ENCODE measurements at regions not wholly inside any gene's neighbourhood (a gene's known extent, or its start where the extent isn't known, plus 50 kb on each side); places are given as distances from the start of the nearest gene placed in this dataset.

DNA sequence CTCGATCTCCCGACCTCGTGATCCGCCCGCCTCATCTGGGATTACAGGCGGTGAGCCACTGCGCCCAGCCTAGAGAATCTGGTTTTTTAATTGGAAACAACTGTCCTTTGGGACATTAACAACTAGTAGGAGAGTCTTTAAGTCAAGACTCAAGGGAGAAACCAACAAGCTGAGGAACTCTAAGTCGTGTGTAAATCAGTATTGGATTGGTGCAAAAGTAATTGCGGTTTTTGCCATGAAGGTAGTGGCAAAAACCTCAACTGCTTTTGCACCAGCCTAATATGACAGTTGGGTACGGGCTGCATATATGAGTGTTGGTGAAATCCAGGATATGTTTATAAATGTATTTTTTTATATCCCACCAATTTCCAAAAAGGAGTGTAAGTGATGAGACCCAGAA, 113.9 kb upstream of the PLXNA4 start:
- POLR2A ChIA-PET = no interaction called here
- H3K4me3 Mint-ChIP-seq = no peak overlapping the region
- peaks cover 0 to 1% (median 0%) of the 10 kb centered on the region in 3 donors for H3K36me3 Mint-ChIP-seq
- no peak overlapping the region for H3K27ac Mint-ChIP-seq
- peaks cover 0 to 8% (median 2%) of the 10 kb centered on the region in 5 donors for H3K27me3 Mint-ChIP-seq
- ATAC-seq (no peak), DNase-seq (no peak)
- H3K4me1 Mint-ChIP-seq = no peaks in the 10 kb centered on the region
- no peaks in the 10 kb centered on the region for H3K9me3 Mint-ChIP-seq

DNA sequence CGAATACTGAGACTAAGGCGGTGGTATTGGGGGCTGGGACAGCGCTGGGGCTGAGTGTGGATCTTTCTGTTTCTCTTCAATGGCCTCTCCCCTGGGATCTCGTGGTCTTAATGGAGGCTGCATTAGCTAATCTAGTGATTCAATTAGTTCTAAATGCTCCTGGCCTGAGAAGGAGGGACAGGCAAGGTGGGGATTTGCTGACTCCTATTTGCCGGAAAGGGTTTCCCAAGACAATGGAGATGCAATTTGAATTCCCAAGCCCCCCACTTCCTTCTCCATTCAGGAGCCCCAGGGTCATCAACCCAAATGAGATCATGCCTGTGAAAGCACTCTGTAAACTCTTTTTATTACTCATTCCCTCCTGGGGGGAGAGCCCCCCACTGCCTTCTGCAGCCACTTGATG, 111.7 kb upstream of the PLXNA4 start:
- no peak overlapping the region for H3K27ac Mint-ChIP-seq
- DNase-seq (no peak), ATAC-seq (no peak)
- peaks cover 0 to 8% (median 2%) of the 10 kb centered on the region in 5 donors for H3K27me3 Mint-ChIP-seq
- POLR2A ChIA-PET = no interaction called here
- no peaks in the 10 kb centered on the region for H3K36me3 Mint-ChIP-seq
- no peak overlapping the region for H3K4me3 Mint-ChIP-seq
- no peaks in the 10 kb centered on the region for H3K4me1 Mint-ChIP-seq
- no peaks in the 10 kb centered on the region for H3K9me3 Mint-ChIP-seq

DNA sequence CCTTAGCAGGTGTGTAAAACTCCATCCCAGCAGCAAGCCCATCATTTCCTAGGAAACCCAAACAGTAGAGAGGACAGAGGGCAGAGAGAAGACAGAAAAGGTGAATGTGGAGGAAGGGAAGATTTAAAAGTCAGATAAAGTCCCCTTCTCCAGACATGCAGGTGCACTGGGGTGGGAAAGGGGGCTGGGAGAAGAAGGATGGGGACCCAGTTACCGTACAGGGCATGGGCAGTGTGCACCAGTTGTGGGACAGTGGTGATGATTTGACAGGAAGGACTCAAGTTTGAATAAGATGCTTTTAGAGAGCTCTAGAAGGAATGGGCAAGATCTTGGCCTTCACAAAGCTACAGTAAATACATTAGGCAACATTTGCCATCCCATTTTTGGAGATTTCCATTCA, 110.7 kb upstream of the PLXNA4 start:
- Mint-ChIP-seq H3K27me3 (peaks cover 0 to 8% (median 2%) of the 10 kb centered on the region in 5 donors), H3K27ac (no peak overlapping the region), H3K4me3 (no peak overlapping the region), H3K9me3 (no peaks in the 10 kb centered on the region), H3K4me1 (no peaks in the 10 kb centered on the region), H3K36me3 (no peaks in the 10 kb centered on the region)
- no peak for ATAC-seq
- POLR2A ChIA-PET = no interaction called here
- DNase-seq = no peak

DNA sequence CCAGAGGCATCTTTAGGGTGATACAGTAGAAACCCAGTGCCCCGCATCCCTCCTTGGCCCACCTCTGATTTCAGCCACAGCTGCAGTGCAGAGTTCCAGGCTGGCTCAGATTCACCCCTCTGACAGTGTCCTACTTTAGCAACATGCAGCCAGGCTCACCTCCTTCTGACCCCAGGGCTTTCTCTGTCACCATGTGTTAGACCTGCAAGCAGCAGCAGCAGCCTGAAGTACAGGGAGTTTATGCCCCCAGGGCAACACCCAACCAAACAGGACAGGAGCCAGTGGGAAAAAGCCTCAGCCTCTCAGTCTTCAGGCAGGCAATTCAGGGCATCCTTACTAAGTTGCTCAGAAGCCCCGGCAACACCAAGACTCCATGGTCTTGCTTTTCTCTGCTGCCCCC, 109.0 kb upstream of the PLXNA4 start:
- ATAC-seq (no peak), DNase-seq (no peak)
- Mint-ChIP-seq H3K9me3 (no peaks in the 10 kb centered on the region), H3K4me1 (no peaks in the 10 kb centered on the region), H3K4me3 (no peak overlapping the region), H3K27me3 (peaks cover 0 to 8% (median 2%) of the 10 kb centered on the region in 5 donors), H3K36me3 (no peaks in the 10 kb centered on the region), H3K27ac (peak overlapping the region in 1 of 10 donors; percentile 34)
- POLR2A ChIA-PET = no interaction called here

DNA sequence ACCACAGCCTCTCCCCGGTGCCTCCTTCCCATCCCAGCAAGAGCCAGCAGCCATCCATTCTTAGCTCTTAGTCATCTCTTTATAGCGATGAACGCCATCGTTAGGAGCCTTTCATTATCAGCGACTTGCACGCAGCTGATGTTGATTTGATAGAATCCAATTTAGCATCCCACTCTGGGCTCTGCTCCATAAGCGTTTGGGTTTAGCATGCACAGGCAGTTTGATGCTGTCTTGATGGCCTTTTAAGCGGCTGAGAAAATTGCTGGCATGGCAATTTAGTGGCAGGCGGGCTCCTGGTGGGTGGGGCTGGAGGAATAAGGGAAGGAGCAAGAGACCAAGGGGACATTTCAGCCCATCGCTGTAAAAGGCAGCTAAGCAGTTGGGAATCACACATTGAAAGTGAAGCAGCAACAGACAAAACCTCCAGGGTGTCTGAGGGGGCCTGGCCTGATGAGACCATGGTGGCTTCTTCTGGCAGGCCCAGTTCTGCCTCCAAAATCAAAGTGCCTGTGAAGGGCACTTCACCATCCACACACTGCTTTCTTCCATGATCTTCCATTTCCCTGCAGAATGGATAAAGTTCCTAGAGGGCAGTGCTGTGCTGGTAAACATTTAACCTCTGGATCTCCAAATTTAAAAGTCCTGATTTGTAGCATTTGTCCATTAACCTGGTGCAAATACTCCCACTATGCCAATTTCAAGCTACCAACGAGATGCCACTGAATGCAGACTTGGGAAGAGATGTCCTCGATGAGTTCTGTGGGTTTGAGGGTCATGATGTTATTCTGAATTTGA, 107.8 kb upstream of the PLXNA4 start:
- no peak overlapping the region for H3K4me3 Mint-ChIP-seq
- no peaks in the 10 kb centered on the region for H3K9me3 Mint-ChIP-seq
- no peak for DNase-seq
- H3K4me1 Mint-ChIP-seq = no peaks in the 10 kb centered on the region
- H3K36me3 Mint-ChIP-seq = no peaks in the 10 kb centered on the region
- peaks cover 0 to 8% (median 2%) of the 10 kb centered on the region in 5 donors for H3K27me3 Mint-ChIP-seq
- ATAC-seq = no peak
- POLR2A ChIA-PET = no interaction called here
- H3K27ac Mint-ChIP-seq = no peak overlapping the region

DNA sequence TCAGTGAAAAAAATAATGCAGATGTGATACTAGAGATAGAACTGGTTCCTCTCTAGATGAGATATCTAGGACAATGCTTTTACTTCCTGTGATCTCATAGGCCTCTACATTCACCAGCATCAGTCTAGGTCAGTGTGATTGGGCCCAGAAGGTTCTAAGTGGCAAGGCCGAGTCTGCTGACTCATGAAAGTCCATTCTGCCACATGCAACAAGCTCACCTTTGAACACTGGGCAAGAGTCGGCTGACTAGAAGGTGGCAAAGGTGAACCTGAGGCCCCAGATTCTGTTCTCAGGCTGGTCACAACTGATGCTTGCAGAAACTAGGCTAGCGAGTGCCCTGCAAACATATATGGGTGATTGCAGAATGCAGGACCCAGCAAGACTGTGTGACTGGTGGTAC, 105.7 kb upstream of the PLXNA4 start:
- H3K27me3 Mint-ChIP-seq = peaks cover 0 to 8% (median 2%) of the 10 kb centered on the region in 5 donors
- POLR2A ChIA-PET = no interaction called here
- no peak overlapping the region for H3K4me3 Mint-ChIP-seq
- H3K36me3 Mint-ChIP-seq = no peaks in the 10 kb centered on the region
- no peak overlapping the region for H3K27ac Mint-ChIP-seq
- no peaks in the 10 kb centered on the region for H3K9me3 Mint-ChIP-seq
- no peaks in the 10 kb centered on the region for H3K4me1 Mint-ChIP-seq
- no peak for DNase-seq
- ATAC-seq = no peak

DNA sequence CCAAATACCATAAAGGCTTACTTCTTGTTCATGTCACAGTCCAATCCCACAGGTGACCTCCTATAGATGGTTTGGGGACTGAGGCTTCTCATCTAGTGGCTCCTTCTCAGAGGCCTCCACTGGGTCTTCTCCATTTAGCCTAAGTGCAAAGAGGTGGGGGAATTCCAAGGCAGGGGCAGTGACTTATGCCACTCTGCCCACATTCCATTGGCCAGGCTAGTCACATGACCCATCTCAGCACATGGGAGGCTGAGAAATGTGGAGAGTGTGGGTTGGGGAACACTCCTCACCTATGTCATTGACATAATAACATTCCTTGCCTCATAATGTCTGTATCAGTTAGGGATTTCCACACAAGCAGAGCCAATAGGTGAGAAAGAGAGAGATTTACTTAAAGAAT, 104.3 kb upstream of the PLXNA4 start:
- H3K36me3 Mint-ChIP-seq = no peaks in the 10 kb centered on the region
- H3K27ac Mint-ChIP-seq = peak overlapping the region in 1 of 10 donors; percentile 5
- H3K9me3 Mint-ChIP-seq = no peaks in the 10 kb centered on the region
- no peaks in the 10 kb centered on the region for H3K4me1 Mint-ChIP-seq
- H3K4me3 Mint-ChIP-seq = no peak overlapping the region
- POLR2A ChIA-PET = no interaction called here
- no peak for DNase-seq
- peaks cover 0 to 1% (median 0%) of the 10 kb centered on the region in 5 donors for H3K27me3 Mint-ChIP-seq
- ATAC-seq = no peak

DNA sequence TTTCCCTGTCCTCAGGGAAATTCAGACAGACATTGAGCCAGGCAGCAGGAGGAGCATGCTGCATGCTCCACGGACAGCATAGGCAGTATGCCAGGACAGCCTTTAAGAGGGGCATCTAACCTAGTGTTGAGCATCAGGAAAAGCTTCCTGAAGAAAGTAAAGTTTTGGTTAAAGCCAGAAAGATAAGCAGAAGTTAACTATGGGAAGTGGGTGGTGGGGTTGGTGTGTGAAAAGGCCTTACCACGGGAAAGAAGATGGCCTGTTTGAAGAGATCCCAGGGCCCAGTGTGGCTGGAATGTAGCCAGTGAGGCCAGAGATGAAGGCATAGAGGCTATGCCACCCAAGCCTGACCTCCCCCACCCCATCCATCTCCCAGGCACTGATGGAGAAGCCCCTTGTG, 102.4 kb upstream of the PLXNA4 start:
- Mint-ChIP-seq H3K27me3 (no peaks in the 10 kb centered on the region), H3K4me3 (no peak overlapping the region), H3K4me1 (no peaks in the 10 kb centered on the region), H3K9me3 (no peaks in the 10 kb centered on the region), H3K36me3 (no peaks in the 10 kb centered on the region), H3K27ac (no peak overlapping the region)
- POLR2A ChIA-PET = no interaction called here
- no peak for ATAC-seq
- no peak for DNase-seq

DNA sequence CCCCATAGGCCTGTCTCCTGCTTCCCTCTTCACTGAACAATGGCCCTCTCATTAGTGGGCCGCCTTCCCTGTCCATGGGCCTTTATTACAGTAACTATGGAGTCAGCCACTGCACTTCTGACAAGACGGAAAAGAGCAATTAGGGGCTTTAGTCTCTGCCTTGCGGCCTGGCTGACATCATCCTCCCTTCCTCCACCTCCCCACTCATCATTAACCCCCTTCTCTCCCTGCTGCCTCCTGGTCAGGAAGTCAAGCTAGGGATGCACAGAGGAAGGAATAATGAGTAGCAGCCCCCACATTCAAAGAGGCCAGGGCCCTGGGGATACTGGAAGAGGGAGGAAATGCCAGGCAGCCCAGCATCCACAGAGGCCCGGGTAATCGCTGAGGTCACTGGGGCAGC, 101.6 kb upstream of the PLXNA4 start:
- Mint-ChIP-seq H3K9me3 (peaks cover 0 to 3% (median 0%) of the 10 kb centered on the region in 9 donors), H3K4me3 (no peak overlapping the region), H3K27ac (peak overlapping the region in 1 of 10 donors; percentile 35), H3K4me1 (no peaks in the 10 kb centered on the region), H3K27me3 (no peaks in the 10 kb centered on the region), H3K36me3 (no peaks in the 10 kb centered on the region)
- DNase-seq = no peak
- POLR2A ChIA-PET = no interaction called here
- ATAC-seq = no peak

DNA sequence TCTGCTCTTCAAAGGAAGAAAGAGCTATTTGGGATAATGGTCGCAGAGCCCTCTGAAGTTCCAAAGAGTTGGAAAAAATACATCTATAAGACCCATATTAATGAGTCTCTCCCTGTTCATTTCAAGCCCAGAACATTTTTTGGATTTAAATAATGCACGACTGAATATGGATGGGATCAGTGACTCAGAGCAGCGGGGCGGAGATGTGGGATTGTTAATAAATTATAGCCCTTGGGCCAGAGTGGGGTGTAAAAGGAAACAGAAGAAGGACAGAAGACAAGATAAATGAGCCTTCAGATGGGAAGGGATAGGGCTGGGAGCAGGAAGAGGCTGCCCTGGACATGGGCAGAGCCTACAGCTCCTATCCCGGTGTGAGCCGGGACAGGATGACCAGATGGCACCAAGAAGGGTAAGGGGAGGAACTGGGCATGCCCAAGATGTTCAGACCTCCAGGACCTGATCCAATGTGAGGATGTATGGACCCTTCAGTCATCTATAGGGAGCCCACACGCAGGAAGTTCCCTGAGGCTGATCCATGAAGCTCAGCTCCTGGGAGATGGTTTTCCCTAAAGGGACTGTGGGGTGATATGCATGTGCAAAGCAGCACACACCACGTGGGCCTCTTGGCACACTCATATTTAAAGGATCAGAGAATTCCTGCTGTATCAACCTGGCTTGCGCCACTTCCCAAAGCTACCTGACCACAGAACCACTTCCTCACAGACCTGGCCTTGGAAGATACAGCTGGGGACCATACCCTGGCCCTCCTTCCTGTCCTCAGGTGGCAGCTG, 96.1 kb upstream of the PLXNA4 start:
- peaks cover 0 to 8% (median 1%) of the 10 kb centered on the region in 4 donors for H3K4me1 Mint-ChIP-seq
- H3K4me3 Mint-ChIP-seq = no peak overlapping the region
- no peak for ATAC-seq
- no peaks in the 10 kb centered on the region for H3K36me3 Mint-ChIP-seq
- peak overlapping the region in 1 of 10 donors; percentile 74 for H3K27ac Mint-ChIP-seq
- POLR2A ChIA-PET = no interaction called here
- DNase-seq = no peak
- H3K9me3 Mint-ChIP-seq = peaks cover 0 to 4% (median 0%) of the 10 kb centered on the region in 9 donors
- H3K27me3 Mint-ChIP-seq = no peaks in the 10 kb centered on the region

DNA sequence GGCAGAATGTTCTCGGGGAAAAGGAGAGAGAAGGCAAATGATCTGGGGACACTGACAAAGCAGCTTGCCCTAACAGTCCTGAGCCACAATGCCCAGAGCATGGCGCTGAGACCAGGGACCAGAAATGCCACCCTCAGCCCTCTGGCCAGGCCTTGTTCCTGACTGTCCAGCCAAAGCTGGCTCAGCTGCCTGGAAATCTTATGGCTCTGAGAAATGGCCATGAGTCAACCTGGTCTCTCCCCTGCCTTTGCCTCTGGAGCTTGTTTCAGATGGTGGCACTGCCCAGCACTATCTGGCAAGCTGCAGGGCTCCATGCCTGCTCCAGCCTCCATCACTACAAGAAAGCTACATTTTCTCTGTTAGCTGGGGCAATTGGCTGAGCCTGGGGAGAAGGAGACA, 90.5 kb upstream of the PLXNA4 start:
- H3K36me3 Mint-ChIP-seq = peaks cover 0 to 7% (median 0%) of the 10 kb centered on the region in 3 donors
- POLR2A ChIA-PET = interaction anchor here (1.2 to 1.6 kb wide), 2 partner anchors 11 to 105 kb away, joined by 3 to 7 read pairs; no protein-coding TSS in a partner anchor
- peak overlapping the region in 9 of 10 donors; percentile 42 to 78 (median 61) for H3K4me3 Mint-ChIP-seq
- no peaks in the 10 kb centered on the region for H3K27me3 Mint-ChIP-seq
- DNase-seq (no peak), ATAC-seq (no peak)
- H3K9me3 Mint-ChIP-seq = peaks cover 0 to 4% (median 0%) of the 10 kb centered on the region in 9 donors
- H3K4me1 Mint-ChIP-seq = peaks cover 10 to 20% (median 13%) of the 10 kb centered on the region in 4 donors
- H3K27ac Mint-ChIP-seq = peak overlapping the region; percentile 71 to 93 (median 86)

DNA sequence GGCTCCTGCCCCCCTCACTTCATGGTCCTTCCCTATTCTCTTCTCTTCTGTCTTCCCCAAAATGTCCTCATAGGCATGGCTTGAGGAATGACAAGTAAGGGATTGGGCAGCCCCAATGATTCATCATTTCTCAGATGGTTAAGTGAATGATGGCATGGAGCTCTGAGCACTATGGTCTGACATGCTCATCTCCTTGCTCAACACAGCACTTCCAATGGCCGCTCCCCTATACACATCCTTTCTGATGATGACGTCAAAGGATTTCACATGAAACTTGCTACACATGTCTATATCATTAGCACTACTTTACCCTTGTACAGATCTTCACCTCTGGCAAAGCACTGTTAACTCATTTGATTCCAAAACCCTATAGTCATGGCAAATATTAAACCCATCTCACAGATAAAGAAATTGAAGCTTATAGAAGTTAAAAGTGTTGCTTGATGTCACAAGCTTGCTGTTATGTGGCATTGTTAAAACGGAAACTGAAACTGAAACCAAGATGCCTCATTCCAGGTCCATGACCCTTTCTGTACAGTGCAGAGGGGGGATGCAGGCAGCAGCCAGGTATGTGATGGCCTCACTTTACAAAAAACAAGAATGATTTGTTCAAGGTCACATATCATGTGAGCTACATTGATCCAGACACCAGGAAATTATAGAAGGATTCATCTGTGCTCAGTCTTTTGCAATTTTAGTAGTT, 90.0 kb upstream of the PLXNA4 start:
- POLR2A ChIA-PET = interaction anchor here (1.2 to 1.6 kb wide), 2 partner anchors 10 to 105 kb away, joined by 3 to 7 read pairs; no protein-coding TSS in a partner anchor
- Mint-ChIP-seq H3K4me3 (peak overlapping the region; percentile 36 to 78 (median 60)), H3K27me3 (no peaks in the 10 kb centered on the region), H3K9me3 (peaks cover 0 to 4% (median 0%) of the 10 kb centered on the region in 9 donors), H3K27ac (peak overlapping the region; percentile 71 to 93 (median 86)), H3K4me1 (peaks cover 10 to 20% (median 12%) of the 10 kb centered on the region in 4 donors), H3K36me3 (peaks cover 0 to 7% (median 0%) of the 10 kb centered on the region in 3 donors)
- peak; percentile 65 to 77 for ATAC-seq
- peak in 3 of 10 donors; percentile 23 to 51 (median 49) for DNase-seq

All from naive thymus-derived CD8-positive, alpha-beta T cell (primary cell).